ENCODE measurements at regions not wholly inside any gene's neighbourhood (a gene's known extent, or its start where the extent isn't known, plus 50 kb on each side); places are given as distances from the start of the nearest gene placed in this dataset.
"Not testable (repeated sequence)": the region's sequence is repeated elsewhere in the genome, so short reads cannot be mapped to it uniquely, and the experiment has no call there.

DNA sequence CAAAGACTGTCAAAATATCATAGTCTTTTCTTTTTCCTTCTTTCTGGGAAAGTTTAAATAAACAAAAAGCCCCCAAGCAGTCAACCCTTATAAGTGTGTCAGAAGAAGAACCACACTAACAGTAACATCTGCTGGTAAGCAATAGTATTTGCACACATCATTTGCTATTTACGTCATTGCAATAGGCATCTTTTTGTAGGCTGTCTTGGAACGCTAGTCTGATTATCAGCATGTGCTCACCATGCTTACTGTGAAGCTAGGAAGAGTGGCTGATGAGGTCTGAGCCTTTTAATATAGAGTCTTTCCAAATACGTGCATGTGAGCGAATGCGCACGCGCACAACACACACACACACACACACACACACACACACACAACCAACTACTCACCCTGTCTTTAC is 599.0 kb upstream of the TPK1 start:
- DNase-seq = no peak

DNA sequence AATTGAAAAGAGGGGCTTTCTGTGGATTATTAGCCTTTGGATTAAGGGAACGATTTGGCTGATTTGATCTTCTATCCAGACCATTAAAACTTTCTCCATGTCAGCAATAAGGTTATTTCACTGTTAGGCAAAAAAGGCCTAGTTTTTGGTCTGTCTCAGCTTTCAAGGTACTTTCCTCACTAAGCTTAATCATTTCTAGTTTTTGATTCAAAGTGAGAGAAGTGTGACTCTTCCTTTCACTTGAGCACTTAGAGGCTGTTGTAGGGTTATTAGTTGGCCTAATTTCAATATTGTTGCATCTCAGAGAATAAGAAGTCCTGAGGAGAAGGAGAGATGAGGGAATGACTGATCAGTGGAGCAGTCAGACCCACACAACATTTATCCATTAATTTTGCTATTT is 596.0 kb upstream of the TPK1 start:
- peak in 1 of 5 experiments; percentile 2 for DNase-seq

DNA sequence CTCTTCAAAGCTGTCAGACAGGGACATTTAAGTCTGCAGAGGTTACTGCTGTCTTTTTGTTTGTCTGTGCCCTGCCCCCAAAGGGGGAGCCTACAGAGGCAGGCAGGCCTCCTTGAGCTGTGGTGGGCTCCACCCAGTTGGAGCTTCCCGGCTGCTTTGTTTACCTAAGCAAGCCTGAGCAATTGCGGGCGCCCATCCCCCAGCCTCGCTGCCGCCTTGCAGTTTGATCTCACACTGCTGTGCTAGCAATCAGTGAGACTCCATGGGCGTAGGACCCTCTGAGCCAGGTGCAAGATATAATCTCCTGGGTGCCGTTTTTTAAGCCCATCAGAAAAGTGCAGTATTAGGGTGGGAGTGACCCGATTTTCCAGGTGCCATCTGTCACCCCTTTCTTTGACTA is 582.6 kb upstream of the TPK1 start:
- not testable (repeated sequence) for DNase-seq

DNA sequence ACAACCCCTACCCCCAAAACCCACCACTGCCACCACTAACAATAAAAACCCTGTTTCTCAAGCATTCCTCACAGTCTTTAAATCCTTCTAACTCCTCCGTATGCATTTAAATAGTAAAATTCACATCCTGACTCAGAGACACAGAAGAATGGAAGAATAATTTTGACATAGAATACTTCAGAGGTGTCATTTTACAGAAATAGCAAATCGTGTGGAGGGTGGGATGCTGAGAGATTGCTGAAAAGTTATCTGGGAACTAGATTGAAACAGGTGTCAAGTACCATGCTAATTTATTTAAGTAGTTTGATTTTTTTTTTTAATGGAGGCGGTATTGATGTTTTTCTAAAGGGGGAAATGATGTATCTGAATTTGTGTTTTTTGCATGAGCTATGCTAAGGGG is 575.2 kb upstream of the TPK1 start:
- DNase-seq = no peak

DNA sequence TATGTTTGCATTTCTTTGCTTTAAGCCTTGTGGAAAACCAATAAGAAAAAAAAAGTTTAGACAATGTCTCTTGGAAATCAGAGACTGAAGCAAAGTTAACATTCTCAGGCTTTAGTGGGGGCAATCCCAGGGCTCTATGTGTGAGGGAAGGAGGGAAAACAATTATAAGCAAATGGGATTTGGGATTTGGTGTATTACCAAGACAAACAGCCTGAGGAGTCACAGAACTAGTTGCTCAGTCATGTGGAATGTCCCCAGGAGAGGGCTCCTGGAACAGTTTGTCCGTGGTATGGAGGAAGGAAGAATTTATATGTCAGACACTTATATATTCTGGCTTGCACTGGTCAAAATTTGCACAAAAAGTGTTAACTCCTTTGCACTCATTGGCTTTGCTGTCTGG is 562.9 kb upstream of the TPK1 start:
- no peak for DNase-seq

DNA sequence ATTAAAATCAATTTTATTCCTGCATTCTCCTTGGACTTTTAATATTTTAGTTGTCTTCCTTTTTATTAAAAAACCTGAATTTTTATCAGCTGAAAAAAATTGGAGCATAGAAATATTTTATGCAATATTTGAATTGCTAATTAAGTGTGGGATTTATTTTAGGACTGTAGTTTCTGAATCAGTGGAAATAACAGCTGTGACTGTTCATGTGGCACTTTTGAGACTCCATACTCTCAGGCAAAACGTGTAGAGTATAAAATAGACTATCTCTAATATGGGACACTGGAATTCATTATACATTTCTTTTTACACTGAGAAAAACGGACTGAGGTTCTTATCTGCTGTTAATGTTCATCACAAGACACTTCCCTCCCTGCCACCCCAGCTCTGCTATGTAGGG is 558.3 kb upstream of the TPK1 start:
- DNase-seq = no peak

DNA sequence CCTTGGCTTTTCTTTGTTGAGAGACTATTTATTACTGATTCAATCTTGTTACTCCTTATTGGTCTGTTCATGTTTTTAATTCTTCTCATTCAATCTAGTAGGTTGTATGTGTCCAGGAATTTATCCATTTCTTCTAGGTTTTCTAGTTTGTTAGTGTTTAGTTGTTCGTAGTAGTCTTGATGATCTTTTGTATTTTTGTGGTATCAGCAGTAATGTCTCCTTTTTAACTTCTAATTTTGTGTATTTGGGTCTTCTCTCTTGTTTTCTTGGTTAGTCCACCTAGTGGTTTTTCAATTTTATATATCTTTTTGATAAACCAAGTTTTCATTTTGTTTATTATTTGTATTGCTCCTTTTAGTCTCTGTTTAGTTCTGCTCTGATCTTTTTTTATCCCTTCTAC is 546.9 kb upstream of the TPK1 start:
- no peak for DNase-seq

DNA sequence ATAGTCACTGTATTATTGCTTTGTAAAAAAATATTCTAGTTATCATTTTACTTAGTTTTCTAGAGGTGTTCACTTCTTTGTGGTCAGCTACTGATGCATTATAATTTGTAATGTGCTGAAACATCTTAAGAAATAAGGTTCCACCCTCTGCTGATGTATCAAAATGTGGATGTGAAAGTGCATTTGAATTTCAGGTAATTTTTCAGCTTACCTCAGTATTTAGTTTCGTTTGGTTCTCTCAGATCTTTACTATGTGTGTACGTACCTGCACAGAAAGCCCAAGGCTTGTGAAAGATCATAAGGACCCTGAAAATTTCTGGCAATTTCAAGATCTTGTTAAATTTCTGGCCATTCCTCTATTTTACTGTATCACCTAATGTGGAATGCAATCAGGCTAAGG is 542.3 kb upstream of the TPK1 start:
- no peak for DNase-seq

DNA sequence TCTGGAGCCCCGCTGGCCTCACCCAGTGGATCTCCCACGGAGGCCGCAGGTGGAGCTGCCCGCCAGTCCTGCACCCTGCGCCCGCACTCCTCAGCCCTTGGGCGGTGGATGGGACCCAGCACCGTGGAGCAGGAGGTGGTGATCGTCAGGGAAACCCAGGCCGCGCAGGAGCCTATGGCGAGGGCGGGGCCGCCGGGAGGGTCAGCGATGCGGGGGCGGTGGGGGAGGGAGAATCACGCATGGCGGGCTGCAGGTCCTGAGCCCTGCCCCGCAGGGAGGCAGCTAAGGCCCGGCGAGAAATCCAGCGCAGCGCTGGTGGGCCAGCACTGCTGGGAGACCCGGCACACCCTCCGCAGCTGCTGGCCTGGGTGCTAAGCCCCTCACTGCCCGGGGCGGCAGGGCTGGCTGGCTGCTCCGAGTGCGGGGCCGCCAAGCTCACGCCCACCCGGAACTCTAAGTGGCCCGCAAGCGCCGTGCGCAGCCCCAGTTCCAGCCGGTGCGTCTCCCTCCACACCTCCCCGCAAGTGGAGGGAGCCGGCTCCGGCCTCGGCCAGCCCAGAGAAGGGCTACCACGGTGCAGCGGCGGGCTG is 524.8 kb upstream of the TPK1 start:
- no peak for DNase-seq

GRCh38 chr7:145350334-145350733 is 514.5 kb upstream of the TPK1 start:
- no peak for DNase-seq

DNA sequence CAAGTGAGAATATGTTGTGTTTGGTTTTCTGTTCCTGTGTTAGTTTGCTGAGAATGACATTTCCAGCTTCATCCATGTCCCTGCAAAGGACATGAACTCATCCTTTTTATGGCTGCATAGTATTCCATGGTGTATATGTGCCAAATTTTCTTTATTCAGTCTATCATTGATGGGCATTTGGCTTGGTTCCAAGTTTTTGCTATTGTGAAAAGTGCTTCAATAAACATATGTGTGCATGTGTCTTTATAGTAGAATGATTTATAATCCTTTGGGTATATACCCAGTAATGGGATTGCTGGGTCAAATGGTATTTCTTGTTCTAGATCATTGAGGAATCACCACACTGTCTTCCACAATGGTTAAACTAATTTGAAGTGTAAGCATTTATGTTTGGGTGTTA is 513.6 kb upstream of the TPK1 start:
- not testable (repeated sequence) for DNase-seq

DNA sequence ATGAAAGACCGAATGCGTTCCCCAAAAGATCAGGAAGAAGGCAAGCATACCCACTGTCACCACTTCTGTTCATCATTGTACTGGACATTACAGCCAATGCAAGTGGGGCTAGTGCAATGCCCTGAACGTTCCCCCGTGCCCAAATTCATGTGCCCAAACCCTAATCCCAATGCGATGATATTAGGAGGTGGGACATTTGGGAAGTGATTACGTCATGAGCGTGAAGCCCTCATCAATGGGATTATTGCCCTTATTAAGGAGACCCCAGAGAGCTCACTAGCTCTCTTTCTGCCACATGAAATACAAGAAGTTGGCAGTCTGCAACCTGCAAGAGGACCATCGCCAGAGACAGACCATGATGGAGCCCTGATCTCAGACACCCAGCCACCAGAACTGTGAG is 511.4 kb upstream of the TPK1 start:
- DNase-seq = no peak

GRCh38 chr7:145339319-145339718 is 503.5 kb upstream of the TPK1 start:
- DNase-seq = no peak

DNA sequence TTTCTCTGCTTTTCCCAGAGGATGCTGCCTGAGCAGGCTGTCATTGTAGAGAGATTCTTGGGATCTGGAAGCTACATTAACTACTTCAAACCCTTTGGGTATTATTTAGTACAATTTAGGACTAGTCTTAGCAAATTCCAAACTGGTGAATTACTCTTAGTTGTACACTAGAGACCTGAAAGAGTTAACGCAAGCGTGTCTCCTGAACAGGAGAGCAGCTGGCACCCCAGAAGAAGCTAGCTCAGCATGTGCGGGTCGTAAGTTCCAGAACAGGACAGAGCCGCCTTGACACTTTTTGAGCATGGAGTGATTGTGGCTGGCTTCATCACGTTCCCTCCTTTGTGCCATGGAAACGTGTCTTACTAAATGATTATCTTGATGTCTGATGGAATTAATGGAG is 495.7 kb upstream of the TPK1 start:
- no peak for DNase-seq

DNA sequence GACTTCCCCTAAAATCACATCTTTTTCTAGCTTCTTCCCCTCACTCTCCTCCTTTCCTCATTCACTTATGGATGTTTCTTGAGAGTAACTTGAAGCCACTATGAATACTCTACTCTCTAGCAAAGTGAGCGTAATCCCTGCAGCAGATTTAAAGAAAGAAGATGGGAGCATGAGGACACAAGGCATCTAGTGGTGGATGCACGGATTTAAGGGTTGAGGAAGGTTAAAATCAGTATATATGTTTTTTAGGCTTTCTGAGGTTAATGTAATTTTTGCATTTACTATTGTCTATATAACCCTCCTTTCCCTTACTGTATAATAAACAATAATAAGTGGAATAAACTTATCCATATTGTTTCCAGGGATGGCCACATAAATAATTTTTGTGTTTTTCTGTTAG is 495.2 kb upstream of the TPK1 start:
- no peak for DNase-seq

DNA sequence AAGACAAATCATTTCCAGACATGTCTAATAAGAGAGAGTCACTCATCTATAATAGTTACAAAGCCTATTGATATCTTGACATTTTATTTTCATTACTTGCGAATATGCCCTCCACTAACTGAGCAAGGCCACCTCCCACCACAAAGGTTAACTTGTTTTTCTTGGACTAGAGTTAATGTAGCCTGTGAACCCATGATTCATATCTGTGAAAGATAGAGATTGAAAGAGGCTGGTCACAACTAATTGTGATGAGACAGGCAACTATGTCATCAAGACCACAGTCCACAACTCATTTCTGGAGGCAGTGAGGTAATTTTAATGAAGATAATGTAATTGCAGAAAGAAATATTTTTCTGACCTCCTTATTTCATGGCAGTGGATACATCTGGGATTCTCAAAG is 491.8 kb upstream of the TPK1 start:
- DNase-seq = no peak

DNA sequence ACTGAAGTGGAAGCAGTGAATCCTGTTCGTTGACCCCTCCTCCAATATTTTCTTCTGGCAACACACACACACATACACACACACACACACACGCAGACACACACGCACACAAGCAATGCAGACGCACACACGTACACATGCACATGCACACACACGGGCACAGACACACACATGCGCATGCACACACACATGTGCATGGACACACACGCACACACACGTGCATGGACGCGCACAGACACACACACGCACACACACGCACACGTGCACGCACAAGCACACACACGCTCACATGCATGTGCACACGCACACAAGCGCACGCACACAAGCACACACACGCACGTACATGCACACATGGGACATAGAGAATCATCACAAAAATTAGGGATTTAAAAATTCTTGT is 488.2 kb upstream of the TPK1 start:
- peak in 1 of 5 experiments; percentile 0 for DNase-seq

DNA sequence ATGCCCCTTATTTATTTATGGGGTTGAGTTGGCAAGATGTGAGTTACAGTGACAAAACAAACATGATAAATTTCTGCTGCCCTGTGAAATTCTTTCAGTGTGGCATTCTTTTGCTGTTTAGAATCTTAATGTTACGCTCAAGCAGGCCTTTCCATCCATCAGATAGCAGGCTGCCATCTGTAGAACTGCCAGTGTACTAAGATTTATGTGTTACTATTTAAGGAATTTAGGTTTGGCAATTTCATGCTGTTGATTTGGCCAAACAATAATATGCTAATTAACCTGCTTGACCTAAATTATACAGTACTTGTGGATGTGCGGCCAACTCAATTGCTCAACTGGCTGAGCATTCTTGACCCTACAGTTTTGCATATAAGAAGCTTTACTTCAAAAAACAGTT is 477.7 kb upstream of the TPK1 start:
- DNase-seq = no peak

DNA sequence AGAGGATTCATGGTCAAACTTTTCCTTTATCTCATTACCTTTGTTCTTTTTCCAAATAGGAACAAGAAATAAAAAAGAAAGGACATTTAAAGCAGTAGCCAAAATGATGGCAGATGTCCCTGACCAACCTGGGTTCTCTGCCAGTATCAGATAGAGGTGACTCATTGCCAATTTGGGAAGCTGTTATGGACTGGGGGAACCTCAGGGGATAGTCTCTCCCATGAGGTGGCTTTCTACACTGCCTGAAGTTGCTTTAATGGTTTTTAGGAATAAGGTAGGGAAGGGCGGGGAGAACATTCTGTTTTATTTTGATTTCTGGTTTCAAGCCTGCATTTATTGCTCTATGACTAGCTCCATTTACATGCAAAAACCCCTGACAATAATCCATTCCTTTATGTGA is 457.9 kb upstream of the TPK1 start:
- no peak for DNase-seq

- DNase-seq = no peak
These were observed 457.4 kb upstream of the TPK1 start for GRCh38 chr7:145293228-145293701.

DNA sequence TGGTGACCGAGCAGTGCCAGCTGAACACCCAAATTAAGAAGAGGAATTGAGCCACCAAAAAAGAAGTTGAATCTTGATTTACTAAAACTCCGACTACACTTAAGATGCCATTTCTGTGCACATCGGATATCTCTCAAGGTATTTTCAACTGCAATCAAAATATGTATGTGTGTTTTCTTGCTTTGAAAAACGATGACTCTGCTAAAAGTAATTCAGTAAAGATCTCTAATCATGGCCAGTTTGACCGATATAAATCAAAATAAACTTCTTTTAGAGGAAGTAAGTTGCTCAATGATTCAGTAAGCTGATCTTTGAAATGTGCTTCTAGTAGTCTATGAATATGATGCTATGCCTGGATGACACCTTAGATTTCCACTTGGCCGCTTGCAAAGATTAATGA is 453.5 kb upstream of the TPK1 start:
- DNase-seq = no peak

- DNase-seq = no peak
These were observed 440.3 kb upstream of the TPK1 start for GRCh38 chr7:145276118-145276517.

DNA sequence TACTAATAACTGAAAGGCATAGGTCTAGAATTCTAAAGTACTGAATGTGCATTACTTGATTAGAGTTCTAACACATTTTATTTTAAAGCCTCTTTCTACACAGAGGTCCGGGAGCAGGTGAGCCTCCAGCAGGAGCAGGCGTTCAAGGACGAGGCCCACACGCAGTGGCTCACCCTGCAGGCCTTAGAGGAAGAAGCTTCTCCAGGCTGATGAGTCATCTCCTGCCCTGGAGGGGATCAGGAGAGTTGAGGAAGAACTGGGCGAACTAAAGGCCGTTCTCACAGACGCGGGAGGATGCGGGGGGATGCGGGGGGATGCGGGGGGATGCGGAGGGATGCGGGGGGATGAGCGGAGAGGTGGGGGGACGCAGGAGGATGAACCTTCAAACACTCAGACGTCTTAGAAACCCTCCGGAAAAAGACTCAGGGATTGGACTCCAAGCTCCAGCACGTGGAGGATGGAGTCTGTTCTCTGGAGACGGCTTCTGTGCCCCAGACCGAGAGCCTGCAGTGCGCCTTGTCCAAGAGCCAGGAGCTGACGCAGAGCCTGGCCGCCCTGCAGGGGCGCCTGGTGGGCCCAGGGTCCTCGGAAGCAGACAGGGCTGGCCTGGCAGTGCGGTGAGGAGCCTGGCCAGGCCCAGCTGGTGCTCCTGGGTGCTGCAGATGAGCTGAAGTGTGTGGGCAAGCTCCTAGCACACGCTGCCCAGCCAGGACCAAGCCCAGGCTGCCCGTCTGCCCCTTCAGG is 433.7 kb upstream of the TPK1 start:
- DNase-seq = no peak

DNA sequence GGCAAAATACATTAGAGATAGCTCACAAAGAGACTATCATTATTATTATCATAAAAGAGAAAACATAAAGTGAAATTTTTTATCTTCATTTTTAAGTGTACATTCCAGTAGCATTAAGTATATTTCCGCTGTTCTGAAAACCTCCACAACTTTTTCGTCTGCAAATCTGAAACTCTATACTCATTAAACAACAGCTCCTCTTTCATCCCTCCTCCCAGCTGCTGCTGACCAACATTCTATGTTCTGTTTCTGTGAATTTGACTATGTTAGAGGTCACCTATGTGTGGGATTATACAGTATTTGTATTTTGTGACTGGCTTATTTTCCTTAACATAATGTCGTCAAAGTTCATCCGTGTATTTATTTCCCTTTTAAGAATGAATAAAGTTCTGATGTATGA is 429.3 kb upstream of the TPK1 start:
- no peak for DNase-seq

- DNase-seq = no peak
These were observed 428.0 kb upstream of the TPK1 start for GRCh38 chr7:145263886-145264285.

Data from T-helper 2 cell (primary cell).